A673 (cell line): ENCODE measurements at regions not wholly inside any gene's neighbourhood (a gene's known extent, or its start where the extent isn't known, plus 50 kb on each side); places are given as distances from the start of the nearest gene placed in this dataset.

Source experiments
- BruUV-seq: library from RNA; stranded (reverse); fragments of 400-500 nt; replicated peaks from 2 replicates; lab custom pipeline; 2021; lab: Mats Ljungman, UMichigan
- CTCF ChIA-PET: fragments of 300-600 bp; sonication (Branson Sonifier 250); formaldehyde crosslinking; loops from one replicate; lab custom pipeline; 2022; ENCODE audit warnings: antibody characterized with exemption; lab: Charles Lee
- POLR2A ChIA-PET: fragments of 300-600 bp; sonication (Branson Sonifier 250); formaldehyde crosslinking; loops from one replicate; lab custom pipeline; 2022; ENCODE audit warnings: antibody characterized with exemption; ENCODE audit not compliant: low non-redundant PET; lab: Charles Lee
- DNase-seq: peaks from one replicate; pipeline ENCODE4 v3.0.0-alpha.2; 2015; ENCODE audit warnings: low spot score
- H3K27ac ChIP-seq: fragments of 200-600 bp; sonication (generic); 2 replicates; pipeline ENCODE4 v1.5.1; 2016; ENCODE audit warnings: mixed run types, low read depth, mild to moderate bottlenecking, mixed read lengths, antibody characterized with exemption, low read length; ENCODE audit not compliant: poor library complexity, severe bottlenecking
- H3K27me3 ChIP-seq: fragments of 200-600 bp; sonication (generic); replicated peaks from 2 replicates; pipeline ENCODE4 v1.6.1; 2017; ENCODE audit warnings: mixed run types, low read depth, mild to moderate bottlenecking, mixed read lengths, antibody characterized with exemption, low read length; ENCODE audit not compliant: insufficient read depth, poor library complexity
- H3K36me3 ChIP-seq: fragments of 200-600 bp; sonication (generic); 2 replicates; pipeline ENCODE4 v1.6.1; 2016; ENCODE audit warnings: mixed run types, mild to moderate bottlenecking, mixed read lengths, antibody characterized with exemption, low read length; ENCODE audit not compliant: insufficient read depth, poor library complexity, severe bottlenecking
- H3K4me1 ChIP-seq: fragments of 200-600 bp; sonication (generic); 2 replicates; pipeline ENCODE4 v1.6.1; 2017; ENCODE audit warnings: mixed run types, mild to moderate bottlenecking, mixed read lengths, antibody characterized with exemption, low read length; ENCODE audit not compliant: insufficient read depth, poor library complexity, severe bottlenecking
- H3K4me3 ChIP-seq: fragments of 200-600 bp; sonication (generic); 2 replicates; pipeline ENCODE4 v1.5.1; 2016; ENCODE audit warnings: low read depth, mixed run types, mild to moderate bottlenecking, mixed read lengths, low read length; ENCODE audit not compliant: poor library complexity, severe bottlenecking
- H3K9me3 ChIP-seq: fragments of 200-600 bp; sonication (generic); 2 replicates; pipeline ENCODE4 v1.6.1; 2016; ENCODE audit warnings: mixed run types, low read depth, mild to moderate bottlenecking, mixed read lengths, antibody characterized with exemption, low read length; ENCODE audit not compliant: poor library complexity, severe bottlenecking
- CTCF ChIP-seq: fragments of 300-800, 200-600 bp; sonication (generic); conservative IDR thresholded peaks from 2 replicates; pipeline ENCODE4 v1.5.1; 2017; ENCODE audit warnings: low read depth, mild to moderate bottlenecking, antibody characterized with exemption, low read length, moderate library complexity, mixed read lengths
- EZH2 ChIP-seq: fragments of 200-600 bp; sonication (generic); IDR thresholded peaks from 2 replicates; pipeline ENCODE4 v1.6.1; 2017; ENCODE audit warnings: borderline replicate concordance, low read depth, mild to moderate bottlenecking, mixed read lengths, antibody characterized with exemption, low read length; ENCODE audit not compliant: poor library complexity, severe bottlenecking
- intact Hi-C: fragments of 100-400 bp; cut with micrococcal nuclease; formaldehyde crosslinking; loops from one replicate; pipeline ENCODE4 v1.10.0; 2022; ENCODE audit not compliant: unreplicated experiment

GRCh38 chr5:88490874-88491273 lies 222.2 kb upstream of the TMEM161B start:
- no TSS peak for BruUV-seq
- intact Hi-C loops: no loop called here
- CTCF ChIA-PET: interaction anchor here (0.6 kb wide), 1 partner anchor 194 kb away, joined by 6 read pairs; no protein-coding TSS in a partner anchor

GRCh38 chr5:88489364-88489763 lies 220.7 kb upstream of the TMEM161B start:
- no peak for TF ChIP-seq CTCF
- no peak for TF ChIP-seq EZH2
- no peak overlapping the region for H3K27ac ChIP-seq
- BruUV-seq: no TSS peak
- intact Hi-C loops: no loop called here
- POLR2A ChIA-PET: no interaction called here
- no peaks in the 10 kb centered on the region for H3K4me1 ChIP-seq
- no peaks in the 10 kb centered on the region for H3K36me3 ChIP-seq
- H3K27me3 ChIP-seq: no peaks in the 10 kb centered on the region
- DNase-seq: no peak
- H3K4me3 ChIP-seq: no peak overlapping the region
- no peaks in the 10 kb centered on the region for H3K9me3 ChIP-seq
- CTCF ChIA-PET: no interaction called here

More at GRCh38 chr5:88490874-88491273, 222.2 kb upstream of the TMEM161B start:
- H3K27ac ChIP-seq: no peak overlapping the region
- no peaks in the 10 kb centered on the region for H3K27me3 ChIP-seq
- no peaks in the 10 kb centered on the region for H3K9me3 ChIP-seq
- DNase-seq: no peak
- TF ChIP-seq EZH2: no peak
- TF ChIP-seq CTCF: no peak
- POLR2A ChIA-PET: no interaction called here
- H3K4me1 ChIP-seq: no peaks in the 10 kb centered on the region
- no peak overlapping the region for H3K4me3 ChIP-seq
- H3K36me3 ChIP-seq: no peaks in the 10 kb centered on the region

GRCh38 chr5:88488561-88488960 lies 219.9 kb upstream of the TMEM161B start:
- H3K27ac ChIP-seq: no peak overlapping the region
- ChIA-PET POLR2A (no interaction called here), CTCF (no interaction called here)
- H3K4me3 ChIP-seq: no peak overlapping the region
- BruUV-seq: no TSS peak
- TF ChIP-seq CTCF (no peak), EZH2 (no peak)
- no peaks in the 10 kb centered on the region for H3K9me3 ChIP-seq
- intact Hi-C loops: no loop called here
- H3K27me3 ChIP-seq: no peaks in the 10 kb centered on the region
- no peaks in the 10 kb centered on the region for H3K4me1 ChIP-seq
- no peak for DNase-seq
- no peaks in the 10 kb centered on the region for H3K36me3 ChIP-seq
